ENCODE measurements at regions not wholly inside any gene's neighbourhood (a gene's known extent, or its start where the extent isn't known, plus 50 kb on each side); places are given as distances from the start of the nearest gene placed in this dataset.

GRCh38 chr2:105686588-105686987, 58.1 kb upstream of the NCK2 start:
- TF ChIP-seq TAF1 (IDR thresholded peaks at IDR 0.05; ENCODE audit: low read depth) (no peak), ZBTB7A (IDR thresholded peaks at IDR 0.05; ENCODE audit: low read depth) (no peak), MAX (IDR thresholded peaks at IDR 0.05) (no peak), NFIC (IDR thresholded peaks at IDR 0.05) (no peak), TCF12 (IDR thresholded peaks at IDR 0.05; ENCODE audit: low read depth) (no peak), FOXM1 (IDR thresholded peaks at IDR 0.05; ENCODE audit: borderline replicate concordance, low read depth) (no peak), EP300 (IDR thresholded peaks at IDR 0.05; ENCODE audit: borderline replicate concordance) (no peak), TEAD4 (IDR thresholded peaks at IDR 0.05) (no peak), YY1 (IDR thresholded peaks at IDR 0.05; ENCODE audit: low read depth) (no peak), USF1 (IDR thresholded peaks at IDR 0.05) (no peak), REST (IDR thresholded peaks at IDR 0.05; ENCODE audit: low read depth) (no peak), CREB1 (IDR thresholded peaks at IDR 0.05; ENCODE audit: low read depth) (no peak), CEBPB (IDR thresholded peaks at IDR 0.05) (no peak), EGR1 (IDR thresholded peaks at IDR 0.05) (no peak), RAD21 (IDR thresholded peaks at IDR 0.05; ENCODE audit: low read depth) (no peak)

- TF ChIP-seq CREB1 (IDR thresholded peaks at IDR 0.05; ENCODE audit: low read depth) (no peak), NFIC (IDR thresholded peaks at IDR 0.05) (no peak), TEAD4 (IDR thresholded peaks at IDR 0.05) (no peak), MAX (IDR thresholded peaks at IDR 0.05) (no peak), RAD21 (IDR thresholded peaks at IDR 0.05; ENCODE audit: low read depth) (no peak), EP300 (IDR thresholded peaks at IDR 0.05; ENCODE audit: borderline replicate concordance) (no peak), YY1 (IDR thresholded peaks at IDR 0.05; ENCODE audit: low read depth) (no peak), REST (IDR thresholded peaks at IDR 0.05; ENCODE audit: low read depth) (no peak), TCF12 (IDR thresholded peaks at IDR 0.05; ENCODE audit: low read depth) (no peak)
Measured at GRCh38 chr2:105683011-105683492, 61.7 kb upstream of the NCK2 start.

GRCh38 chr2:105682401-105682800, 62.3 kb upstream of the NCK2 start:
- TF ChIP-seq TCF12 (IDR thresholded peaks at IDR 0.05; ENCODE audit: low read depth) = no peak
- TF ChIP-seq MAX (IDR thresholded peaks at IDR 0.05) = no peak
- TF ChIP-seq TAF1 (IDR thresholded peaks at IDR 0.05; ENCODE audit: low read depth) = no peak
- TF ChIP-seq EP300 (IDR thresholded peaks at IDR 0.05; ENCODE audit: borderline replicate concordance) = no peak
- no peak for TF ChIP-seq EGR1 (IDR thresholded peaks at IDR 0.05)
- no peak for TF ChIP-seq CEBPB (IDR thresholded peaks at IDR 0.05)
- TF ChIP-seq USF1 (IDR thresholded peaks at IDR 0.05) = no peak
- no peak for TF ChIP-seq YY1 (IDR thresholded peaks at IDR 0.05; ENCODE audit: low read depth)
- no peak for TF ChIP-seq TEAD4 (IDR thresholded peaks at IDR 0.05)
- TF ChIP-seq RAD21 (IDR thresholded peaks at IDR 0.05; ENCODE audit: low read depth) = no peak
- TF ChIP-seq REST (IDR thresholded peaks at IDR 0.05; ENCODE audit: low read depth) = no peak
- no peak for TF ChIP-seq NFIC (IDR thresholded peaks at IDR 0.05)
- no peak for TF ChIP-seq CREB1 (IDR thresholded peaks at IDR 0.05; ENCODE audit: low read depth)
- no peak for TF ChIP-seq FOXM1 (IDR thresholded peaks at IDR 0.05; ENCODE audit: borderline replicate concordance, low read depth)
- no peak for TF ChIP-seq ZBTB7A (IDR thresholded peaks at IDR 0.05; ENCODE audit: low read depth)

- TF ChIP-seq CEBPB (IDR thresholded peaks at IDR 0.05) = no peak
- no peak for TF ChIP-seq NFIC (IDR thresholded peaks at IDR 0.05)
- no peak for TF ChIP-seq FOXM1 (IDR thresholded peaks at IDR 0.05; ENCODE audit: borderline replicate concordance, low read depth)
- TF ChIP-seq YY1 (IDR thresholded peaks at IDR 0.05; ENCODE audit: low read depth) = no peak
- TF ChIP-seq TAF1 (IDR thresholded peaks at IDR 0.05; ENCODE audit: low read depth) = no peak
- no peak for TF ChIP-seq TEAD4 (IDR thresholded peaks at IDR 0.05)
- no peak for TF ChIP-seq REST (IDR thresholded peaks at IDR 0.05; ENCODE audit: low read depth)
- TF ChIP-seq EP300 (IDR thresholded peaks at IDR 0.05; ENCODE audit: borderline replicate concordance) = no peak
- TF ChIP-seq USF1 (IDR thresholded peaks at IDR 0.05) = no peak
- TF ChIP-seq RAD21 (IDR thresholded peaks at IDR 0.05; ENCODE audit: low read depth) = no peak
- no peak for TF ChIP-seq TCF12 (IDR thresholded peaks at IDR 0.05; ENCODE audit: low read depth)
- no peak for TF ChIP-seq CREB1 (IDR thresholded peaks at IDR 0.05; ENCODE audit: low read depth)
Measured at GRCh38 chr2:105681927-105682326, 62.8 kb upstream of the NCK2 start.
